ENCODE measurements at regions not wholly inside any gene's neighbourhood (a gene's known extent, or its start where the extent isn't known, plus 50 kb on each side); places are given as distances from the start of the nearest gene placed in this dataset.

DNA sequence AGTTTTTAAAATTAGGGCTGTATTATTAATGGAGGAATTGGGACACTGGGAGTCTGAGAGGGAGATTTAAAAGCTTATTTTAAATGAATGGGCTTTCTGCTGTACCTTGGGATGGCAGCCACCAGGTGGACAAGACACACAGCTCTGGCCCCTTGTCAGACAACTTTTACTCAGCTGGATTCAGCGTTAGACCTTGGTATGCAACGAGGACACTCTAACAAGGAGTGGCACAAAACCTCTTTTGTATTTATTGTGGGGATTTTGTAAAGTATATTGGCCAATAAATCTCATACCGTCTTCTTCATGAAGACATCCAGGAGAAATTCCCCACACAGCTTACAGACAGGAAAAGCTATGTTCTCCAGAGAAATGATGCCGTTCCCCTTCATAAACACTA lies 105.7 kb downstream of the LCA5 start:
- Histone ChIP-seq H3K4me3 (no peak overlapping the region), H3K4me1 (replicated peaks in 1 of 2) (peaks cover 2 to 7% of the 10 kb centered on the region in 2 donors), H3K27ac (no peak overlapping the region)
- in situ Hi-C loops (cut with MboI; ENCODE audit: low pct_unique_long_range_greater_than_20kb in 2 of 9, low sequenced_read_pairs in 9 of 9, unreplicated experiment in 9 of 9) = no loop called here
- ATAC-seq (replicated peaks in 6 of 8) = peak in 6 of 8 experiments; percentile 17 to 68 (median 45)
- WGBS, 10 experiments = 0 to 80% (median 53%) methylated on average over 1 to 4 of the region's 4 CpGs

DNA sequence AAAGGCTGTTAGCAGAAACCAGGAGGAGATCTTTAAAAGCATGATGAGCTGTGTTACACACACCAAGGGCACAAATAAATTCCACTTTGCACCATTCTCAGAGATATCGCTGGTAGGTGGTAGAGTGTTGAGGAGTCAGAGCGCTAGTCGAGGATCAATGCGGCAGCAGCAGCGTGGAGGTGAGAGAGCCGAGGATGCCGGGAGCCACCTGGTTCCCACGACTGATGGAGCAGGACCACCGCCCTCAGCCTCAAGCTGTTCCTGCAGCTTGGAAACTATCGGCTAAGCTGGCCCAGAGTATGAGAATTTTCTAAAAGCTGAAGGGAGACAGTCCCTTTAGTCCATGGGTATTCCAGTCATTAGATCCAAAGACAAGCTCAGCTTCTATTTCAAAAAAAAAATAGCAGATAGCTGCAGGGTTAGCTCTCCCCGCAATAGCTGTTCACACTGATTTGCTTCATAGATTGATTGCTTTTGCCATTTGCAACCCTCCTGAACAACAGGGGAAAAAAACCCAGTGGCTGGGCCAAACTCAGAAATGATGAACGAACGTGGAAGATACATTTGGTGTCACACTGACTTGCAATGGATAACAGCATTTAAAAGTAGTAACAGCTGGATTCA lies 106.2 kb downstream of the LCA5 start:
- ATAC-seq (replicated peaks in 6 of 8) = peak in 4 of 8 experiments; percentile 9 to 58 (median 54)

DNA sequence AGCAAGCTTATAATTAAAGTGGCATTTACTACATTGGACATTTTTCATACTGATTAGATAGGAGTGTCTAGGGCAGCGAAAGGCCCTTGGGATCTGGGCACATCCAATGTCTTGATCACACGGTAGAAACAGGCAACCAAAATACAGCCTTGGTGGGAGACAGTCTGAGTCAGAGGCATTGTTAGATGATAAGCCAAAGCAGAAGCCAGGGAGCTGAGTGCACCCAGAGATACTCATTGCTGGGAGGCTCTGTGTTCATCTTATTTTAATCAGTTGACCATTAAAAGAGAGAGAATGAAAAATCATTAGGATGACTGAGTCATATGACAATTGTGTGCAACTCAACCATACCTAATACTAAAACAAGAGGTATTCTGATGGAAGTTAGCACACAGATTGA lies 109.5 kb downstream of the LCA5 start:
- WGBS, 10 experiments = 22 to 100% (median 83%) methylated on average over 1 to 2 of the region's 2 CpGs; no CpG with 5 or more reads in 3 of the 10 experiments
- ATAC-seq (replicated peaks in 6 of 8) = no peak
- in situ Hi-C loops (cut with MboI; ENCODE audit: low pct_unique_long_range_greater_than_20kb in 2 of 9, low sequenced_read_pairs in 9 of 9, unreplicated experiment in 9 of 9) = no loop called here
- Histone ChIP-seq H3K4me3 (no peak overlapping the region), H3K27ac (no peak overlapping the region), H3K4me1 (replicated peaks in 1 of 2) (peaks cover 2 to 7% of the 10 kb centered on the region in 2 donors)

More for the DNA sequence above, 106.2 kb downstream of the LCA5 start:
- in situ Hi-C loops (cut with MboI; ENCODE audit: low pct_unique_long_range_greater_than_20kb in 2 of 9, low sequenced_read_pairs in 9 of 9, unreplicated experiment in 9 of 9) = no loop called here
- Histone ChIP-seq H3K27ac (no peak overlapping the region), H3K4me1 (replicated peaks in 1 of 2) (peaks cover 2 to 7% of the 10 kb centered on the region in 2 donors), H3K4me3 (no peak overlapping the region)
- 79 to 100% (median 89%) methylated on average over 2 to 12 of the region's 13 CpGs for WGBS, 10 experiments

DNA sequence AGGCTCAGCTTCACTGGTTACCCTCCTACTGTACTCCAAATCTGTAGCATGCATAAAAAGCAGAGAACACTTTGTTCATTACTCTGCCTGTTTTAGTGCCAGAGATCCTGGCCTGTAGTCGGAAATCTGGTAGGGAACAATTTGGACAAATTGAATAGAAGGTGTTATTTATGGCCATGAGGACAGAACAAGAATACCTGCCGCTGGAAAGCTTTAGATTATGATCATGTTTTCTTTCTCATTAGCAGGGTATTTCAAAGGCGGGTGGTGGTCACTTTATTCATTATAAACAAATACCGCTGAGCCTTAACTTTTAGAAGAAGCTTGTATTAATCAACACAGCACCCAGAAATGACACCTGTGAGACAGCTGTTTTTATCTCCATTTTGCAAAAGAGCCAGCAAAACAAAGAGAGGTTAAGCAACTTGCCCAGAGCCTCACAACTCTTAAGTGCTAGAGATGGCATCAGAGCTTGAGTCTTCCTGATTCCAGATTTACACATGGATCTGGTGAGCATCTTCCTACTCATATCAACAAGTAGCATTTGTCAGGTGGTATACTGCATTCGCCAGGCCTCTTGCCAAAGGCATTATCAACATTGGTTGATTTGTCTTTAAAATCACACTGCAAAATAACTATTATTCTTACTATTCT lies 110.5 kb downstream of the LCA5 start:
- ATAC-seq (replicated peaks in 6 of 8) = no peak
- 43 to 100% (median 89%) methylated on average over 1 to 5 of the region's 5 CpGs; no CpG with 5 or more reads in 1 of the 10 experiments for WGBS, 10 experiments
- in situ Hi-C loops (cut with MboI; ENCODE audit: low pct_unique_long_range_greater_than_20kb in 2 of 9, low sequenced_read_pairs in 9 of 9, unreplicated experiment in 9 of 9) = no loop called here
- Histone ChIP-seq H3K4me1 (replicated peaks in 1 of 2) (peaks cover 2 to 6% of the 10 kb centered on the region in 2 donors), H3K4me3 (no peak overlapping the region), H3K27ac (no peak overlapping the region)

DNA sequence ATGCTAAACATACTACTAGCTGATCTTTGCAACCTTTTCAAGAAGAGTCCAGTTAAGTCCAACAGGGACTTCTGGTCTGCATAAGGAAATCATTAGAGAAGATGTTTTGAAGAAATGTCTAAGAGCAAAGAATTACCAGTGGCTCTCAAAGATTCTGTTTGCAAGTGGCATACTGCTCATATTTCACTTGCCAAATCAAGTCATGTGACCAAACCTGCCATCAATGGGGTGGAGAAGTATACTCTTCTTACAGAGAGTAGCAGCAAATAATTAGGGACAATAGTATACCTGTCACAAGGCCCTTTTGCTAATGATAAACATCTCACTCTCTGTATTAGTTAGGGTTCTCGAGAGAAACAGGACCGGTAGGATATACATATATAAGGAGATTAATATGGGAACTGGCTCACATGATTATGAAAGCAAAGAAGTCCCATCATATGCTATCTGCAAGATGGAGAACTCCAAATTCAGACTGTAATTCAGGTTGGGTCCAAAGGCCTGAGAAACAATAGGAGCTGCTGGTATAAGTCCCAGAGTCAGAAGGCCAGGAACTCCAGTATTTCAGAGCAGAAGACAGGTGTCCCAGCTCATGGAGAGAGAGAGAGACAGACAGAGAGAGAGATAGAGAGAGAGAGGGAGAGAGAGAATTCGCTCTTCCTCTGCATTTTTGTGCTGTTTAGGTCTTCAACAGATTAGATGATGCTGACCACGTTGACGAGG lies 111.5 kb downstream of the LCA5 start:
- Histone ChIP-seq H3K4me3 (no peak overlapping the region), H3K27ac (no peak overlapping the region), H3K4me1 (replicated peaks in 1 of 2) (peaks cover 0 to 2% of the 10 kb centered on the region in 2 donors)
- ATAC-seq (replicated peaks in 6 of 8) = no peak
- in situ Hi-C loops (cut with MboI; ENCODE audit: low pct_unique_long_range_greater_than_20kb in 2 of 9, low sequenced_read_pairs in 9 of 9, unreplicated experiment in 9 of 9) = no loop called here
- WGBS, 10 experiments = 60 to 97% (median 82%) methylated on average over 1 to 5 of the region's 5 CpGs

DNA sequence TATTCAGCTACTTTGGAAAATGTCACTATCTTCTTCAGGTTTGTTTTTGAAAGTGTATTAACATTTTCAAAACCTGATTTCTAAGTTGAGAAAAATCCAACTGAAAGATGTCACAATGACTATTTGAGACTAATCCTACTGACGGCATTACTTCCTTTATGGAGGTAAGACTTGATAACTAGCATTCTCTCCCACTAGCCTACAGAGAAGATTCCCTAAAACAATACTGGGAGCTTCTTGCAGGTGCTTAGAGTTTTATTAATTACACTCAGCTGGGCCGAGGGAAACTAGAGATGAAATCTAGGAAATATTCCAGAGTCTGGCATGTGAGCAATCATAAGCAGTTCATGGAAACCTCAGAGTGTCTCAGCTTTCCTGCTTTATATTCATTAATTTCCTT lies 114.0 kb downstream of the LCA5 start:
- no peak for ATAC-seq (replicated peaks in 6 of 8)
- no peak overlapping the region for H3K4me3 ChIP-seq
- 25 to 100% (median 93%) methylated on average over 1 to 2 of the region's 2 CpGs; no CpG with 5 or more reads in 1 of the 10 experiments for WGBS, 10 experiments

DNA sequence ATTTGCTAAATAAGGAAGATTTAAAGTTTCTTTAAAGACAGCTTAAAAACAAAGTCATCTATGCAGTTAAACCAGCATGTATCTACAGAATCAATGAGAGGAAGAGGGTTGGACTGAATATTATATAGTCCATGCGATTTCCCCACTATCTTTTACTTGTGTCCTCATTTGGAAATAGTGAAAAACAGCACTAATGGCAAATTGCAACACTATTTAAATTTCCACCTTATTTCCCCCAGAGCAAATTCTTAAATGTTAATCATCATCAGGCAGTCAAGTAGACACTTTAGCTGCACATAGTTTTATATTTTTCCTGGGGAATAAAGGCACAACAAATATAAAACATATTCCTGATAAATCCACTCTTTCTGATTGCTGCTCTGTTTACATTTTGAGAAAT lies 114.6 kb downstream of the LCA5 start:
- in situ Hi-C loops (cut with MboI; ENCODE audit: low pct_unique_long_range_greater_than_20kb in 2 of 9, low sequenced_read_pairs in 9 of 9, unreplicated experiment in 9 of 9) = no loop called here
- ATAC-seq (replicated peaks in 6 of 8) = no peak
- peaks cover 0 to 9% of the 10 kb centered on the region in 2 donors for H3K4me1 ChIP-seq (replicated peaks in 1 of 2)
- 0 to 92% (median 0%) methylated on average over 1 of the region's 1 CpG; no CpG with 5 or more reads in 3 of the 10 experiments for WGBS, 10 experiments
- no peak overlapping the region for H3K4me3 ChIP-seq
- no peak overlapping the region for H3K27ac ChIP-seq

More for the DNA sequence above, 114.0 kb downstream of the LCA5 start:
- no peak overlapping the region for H3K27ac ChIP-seq
- in situ Hi-C loops (cut with MboI; ENCODE audit: low pct_unique_long_range_greater_than_20kb in 2 of 9, low sequenced_read_pairs in 9 of 9, unreplicated experiment in 9 of 9) = no loop called here
- peaks cover 0 to 9% of the 10 kb centered on the region in 2 donors for H3K4me1 ChIP-seq (replicated peaks in 1 of 2)

DNA sequence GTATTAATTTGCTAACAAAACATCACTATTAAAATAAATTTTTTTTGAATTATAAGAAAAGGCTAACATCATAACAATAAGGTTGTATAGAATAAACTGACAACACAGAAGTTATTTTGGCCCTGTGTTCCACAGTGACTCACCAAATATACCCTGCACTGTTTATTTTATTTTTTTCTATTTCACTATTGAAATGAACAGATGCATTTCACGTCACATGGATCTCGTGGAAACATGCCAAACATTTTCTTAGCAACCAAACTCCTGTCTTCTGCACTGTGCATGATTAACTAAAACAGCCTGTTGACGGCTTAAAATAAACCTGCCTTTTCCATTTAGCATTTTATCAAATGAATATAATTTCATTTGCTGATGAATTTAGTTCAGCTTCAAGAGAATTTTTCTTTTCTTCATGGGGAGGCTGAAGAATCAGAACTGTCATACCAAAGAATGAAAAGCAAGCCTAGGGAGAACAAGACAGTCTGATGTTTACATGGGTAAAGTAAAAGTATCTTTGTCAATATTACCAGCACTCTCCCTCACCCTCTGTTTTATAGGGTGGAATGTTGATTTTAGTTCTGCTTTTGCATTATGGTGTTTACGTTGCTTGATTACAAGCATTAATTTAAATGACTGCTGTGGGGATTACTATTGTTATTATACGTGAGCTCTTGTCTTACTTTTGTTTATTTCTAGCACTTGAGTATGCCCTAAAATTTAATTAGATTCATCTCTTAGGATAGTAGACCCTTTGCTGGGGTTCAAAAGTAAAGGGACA lies 115.3 kb downstream of the LCA5 start:
- 0 to 86% (median 51%) methylated on average over 3 to 5 of the region's 5 CpGs for WGBS, 10 experiments
- Histone ChIP-seq H3K27ac (no peak overlapping the region), H3K4me1 (replicated peaks in 1 of 2) (peaks cover 0 to 9% of the 10 kb centered on the region in 2 donors), H3K4me3 (no peak overlapping the region)
- in situ Hi-C loops (cut with MboI; ENCODE audit: low pct_unique_long_range_greater_than_20kb in 2 of 9, low sequenced_read_pairs in 9 of 9, unreplicated experiment in 9 of 9) = no loop called here
- ATAC-seq (replicated peaks in 6 of 8) = peak; percentile 74 to 94 (median 88)

DNA sequence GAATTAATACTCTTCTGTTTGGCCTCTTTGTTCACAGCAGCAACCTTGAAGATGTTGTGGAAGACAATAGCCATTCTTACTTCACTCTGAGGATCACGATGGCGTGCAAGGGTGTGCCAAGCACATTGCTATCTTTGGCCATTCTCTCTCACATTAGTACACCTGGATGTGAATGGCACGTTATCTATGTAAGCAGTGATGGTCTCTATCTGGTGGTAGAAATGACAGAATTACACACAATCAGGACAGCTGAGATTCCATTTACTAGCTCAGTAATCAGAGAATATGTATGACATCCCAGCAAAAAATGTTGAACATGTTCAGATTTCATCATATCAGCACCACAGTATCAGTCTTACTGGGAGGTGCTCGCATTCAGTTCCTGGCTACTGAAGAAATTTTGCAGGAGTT lies 116.2 kb downstream of the LCA5 start:
- 40 to 100% (median 94%) methylated on average over 1 to 4 of the region's 4 CpGs for WGBS, 10 experiments
- peak in 2 of 8 experiments; percentile 11 to 22 for ATAC-seq (replicated peaks in 6 of 8)
- in situ Hi-C loops (cut with MboI; ENCODE audit: low pct_unique_long_range_greater_than_20kb in 2 of 9, low sequenced_read_pairs in 9 of 9, unreplicated experiment in 9 of 9) = no loop called here
- no peak overlapping the region for H3K4me3 ChIP-seq
- H3K4me1 ChIP-seq (replicated peaks in 1 of 2) = peaks cover 0 to 9% of the 10 kb centered on the region in 2 donors
- H3K27ac ChIP-seq = no peak overlapping the region

DNA sequence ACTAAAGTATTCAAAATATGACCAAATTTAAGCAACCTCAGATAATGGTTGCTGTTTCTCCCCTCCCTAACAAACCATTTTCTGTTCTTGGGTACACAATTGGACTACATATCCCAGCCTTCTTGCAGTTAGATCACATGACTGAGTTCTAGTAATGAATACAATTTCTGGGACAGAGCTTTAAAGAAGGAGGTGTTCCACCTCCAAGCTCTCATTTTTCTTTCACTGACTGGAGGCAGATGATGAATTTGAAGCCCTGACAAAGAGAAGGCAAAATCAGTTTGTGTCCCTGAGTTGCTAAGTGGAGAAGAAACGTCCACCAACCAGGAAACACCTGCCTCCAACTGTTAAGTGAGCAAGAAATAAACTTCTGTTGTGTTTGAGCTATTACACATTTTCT lies 117.2 kb downstream of the LCA5 start:
- WGBS, 10 experiments = 0 to 86% (median 44%) methylated on average over 1 of the region's 1 CpG; no CpG with 5 or more reads in 5 of the 10 experiments
- Histone ChIP-seq H3K4me1 (replicated peaks in 1 of 2) (peaks cover 0 to 9% of the 10 kb centered on the region in 2 donors), H3K27ac (no peak overlapping the region), H3K4me3 (no peak overlapping the region)
- in situ Hi-C loops (cut with MboI; ENCODE audit: low pct_unique_long_range_greater_than_20kb in 2 of 9, low sequenced_read_pairs in 9 of 9, unreplicated experiment in 9 of 9) = no loop called here
- peak in 3 of 8 experiments; percentile 6 to 40 (median 24) for ATAC-seq (replicated peaks in 6 of 8)

DNA sequence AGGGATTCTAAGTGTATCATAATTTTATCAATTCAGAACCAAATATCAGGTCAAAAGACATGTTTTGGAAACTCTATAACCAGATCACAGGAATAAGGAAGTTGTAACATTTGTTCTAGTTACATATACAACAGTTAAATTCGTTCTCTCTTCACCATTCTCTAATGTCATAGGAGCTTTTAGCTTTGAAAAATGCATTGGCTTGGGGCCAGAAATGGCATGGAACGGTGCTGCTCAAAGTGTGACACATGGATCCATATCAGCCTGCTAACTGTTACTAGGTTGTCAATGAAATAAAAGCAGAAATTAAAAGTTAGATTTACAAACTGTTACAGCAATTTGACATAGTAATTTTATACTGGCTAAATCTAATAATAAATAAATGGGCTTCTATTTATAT lies 120.3 kb downstream of the LCA5 start:
- WGBS, 10 experiments = 18 to 100% (median 63%) methylated on average over 1 to 2 of the region's 2 CpGs
- Histone ChIP-seq H3K4me3 (no peak overlapping the region), H3K27ac (no peak overlapping the region), H3K4me1 (replicated peaks in 1 of 2) (peaks cover 0 to 9% of the 10 kb centered on the region in 2 donors)
- no peak for ATAC-seq (replicated peaks in 6 of 8)
- in situ Hi-C loops (cut with MboI; ENCODE audit: low pct_unique_long_range_greater_than_20kb in 2 of 9, low sequenced_read_pairs in 9 of 9, unreplicated experiment in 9 of 9) = no loop called here

DNA sequence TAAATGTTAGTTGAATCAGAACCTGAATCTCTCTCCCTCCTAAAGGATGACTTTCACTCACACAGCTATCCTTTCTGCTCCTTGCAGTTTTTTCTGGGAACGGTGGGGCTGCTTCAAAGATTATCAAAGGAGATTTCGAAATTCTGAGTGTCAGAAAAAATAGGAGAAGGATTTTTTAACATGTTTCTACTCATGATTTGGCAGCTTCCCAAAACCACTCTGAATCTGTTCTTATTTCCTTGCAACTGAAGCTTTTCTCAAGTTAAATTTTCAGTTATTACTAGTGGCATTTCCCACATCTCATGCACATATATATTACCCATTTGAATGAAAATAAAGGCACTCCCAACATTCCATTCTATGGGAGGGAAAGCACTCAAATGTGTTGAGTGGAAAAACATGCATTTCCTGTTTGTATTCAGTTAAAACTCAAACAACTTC lies 123.6 kb downstream of the LCA5 start:
- ATAC-seq (replicated peaks in 6 of 8) = peak in 3 of 8 experiments; percentile 95
- no peaks in the 10 kb centered on the region for H3K4me1 ChIP-seq (replicated peaks in 1 of 2)
- in situ Hi-C loops (cut with MboI; ENCODE audit: low pct_unique_long_range_greater_than_20kb in 2 of 9, low sequenced_read_pairs in 9 of 9, unreplicated experiment in 9 of 9) = no loop called here
- H3K4me3 ChIP-seq = no peak overlapping the region
- H3K27ac ChIP-seq = no peak overlapping the region
- WGBS, 10 experiments = 0 to 100% (median 59%) methylated on average over 1 to 2 of the region's 2 CpGs; no CpG with 5 or more reads in 5 of the 10 experiments

Data from motor neuron (in vitro differentiated cells).